ENCODE measurements at regions not wholly inside any gene's neighbourhood (a gene's known extent, or its start where the extent isn't known, plus 50 kb on each side); places are given as distances from the start of the nearest gene placed in this dataset.

DNA sequence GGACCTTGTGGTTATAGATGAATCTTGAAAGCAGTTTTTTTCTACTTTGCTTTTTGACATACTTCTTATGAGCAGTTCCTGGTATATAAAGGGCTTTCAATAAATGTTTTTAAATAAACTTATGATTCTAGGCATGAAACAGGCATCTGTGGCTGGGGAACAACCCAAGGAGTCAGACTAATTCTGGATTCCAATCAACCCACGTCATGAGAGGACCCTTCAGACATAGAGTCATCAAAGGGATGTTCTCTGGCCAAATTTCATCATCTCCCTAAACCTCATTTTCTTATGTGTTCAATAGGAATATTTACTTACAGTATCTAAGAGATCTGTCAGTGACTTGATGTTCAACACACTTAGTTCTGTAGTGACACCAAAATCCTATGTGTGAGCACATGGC, 243.8 kb upstream of the ZNF462 start:
- DNase-seq (ENCODE audit: low read depth), result no peak
- no peak for TF ChIP-seq CTCF (IDR thresholded peaks at IDR 0.05; ENCODE audit: control insufficient read depth, extremely low read depth, insufficient read depth)
- H3K4me3 ChIP-seq (ENCODE audit: low read depth, low read length), result no peak overlapping the region

DNA sequence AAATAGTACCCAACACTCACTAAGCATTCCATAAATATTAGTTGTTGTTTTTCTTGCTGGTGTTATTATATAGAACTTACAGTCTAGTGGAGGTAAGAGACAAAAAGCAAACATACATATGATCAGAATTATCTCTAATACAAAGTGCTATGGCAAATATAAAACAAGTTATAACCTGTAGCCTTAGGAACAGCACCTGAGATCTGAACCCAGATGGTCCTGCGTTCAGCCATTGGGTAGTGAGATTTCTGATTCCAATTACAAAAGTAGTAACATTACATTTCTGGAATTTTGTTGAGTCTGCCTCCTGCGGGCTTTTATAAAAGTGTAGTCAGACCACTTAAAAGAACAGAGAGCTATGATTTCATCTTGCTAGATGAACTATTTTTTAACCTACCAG, 242.9 kb upstream of the ZNF462 start:
- no peak overlapping the region for H3K4me3 ChIP-seq (ENCODE audit: low read depth, low read length)
- no peak for DNase-seq (ENCODE audit: low read depth)
- no peak for TF ChIP-seq CTCF (IDR thresholded peaks at IDR 0.05; ENCODE audit: control insufficient read depth, extremely low read depth, insufficient read depth)

DNA sequence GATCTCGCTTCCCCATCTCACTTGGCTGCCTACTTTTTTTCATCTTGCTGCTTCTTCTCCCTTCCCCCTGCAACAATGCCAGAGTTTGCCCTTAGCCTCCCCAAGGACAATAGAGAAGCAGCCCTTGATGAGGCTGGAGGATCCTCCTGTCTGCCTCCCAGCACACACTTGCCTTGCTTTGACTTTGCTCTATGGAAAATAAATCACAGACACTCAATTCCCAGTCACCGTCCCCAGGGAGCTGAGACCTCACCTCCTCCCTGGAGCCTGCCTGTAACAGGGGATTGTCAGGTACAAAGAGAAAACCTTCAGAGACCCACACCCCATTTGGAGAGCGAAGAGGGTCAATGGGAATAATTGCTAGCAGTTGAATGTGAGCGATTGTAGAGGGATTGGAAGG, 242.1 kb upstream of the ZNF462 start:
- H3K4me3 ChIP-seq (ENCODE audit: low read depth, low read length), result no peak overlapping the region
- no peak for TF ChIP-seq CTCF (IDR thresholded peaks at IDR 0.05; ENCODE audit: control insufficient read depth, extremely low read depth, insufficient read depth)
- DNase-seq (ENCODE audit: low read depth), result no peak

DNA sequence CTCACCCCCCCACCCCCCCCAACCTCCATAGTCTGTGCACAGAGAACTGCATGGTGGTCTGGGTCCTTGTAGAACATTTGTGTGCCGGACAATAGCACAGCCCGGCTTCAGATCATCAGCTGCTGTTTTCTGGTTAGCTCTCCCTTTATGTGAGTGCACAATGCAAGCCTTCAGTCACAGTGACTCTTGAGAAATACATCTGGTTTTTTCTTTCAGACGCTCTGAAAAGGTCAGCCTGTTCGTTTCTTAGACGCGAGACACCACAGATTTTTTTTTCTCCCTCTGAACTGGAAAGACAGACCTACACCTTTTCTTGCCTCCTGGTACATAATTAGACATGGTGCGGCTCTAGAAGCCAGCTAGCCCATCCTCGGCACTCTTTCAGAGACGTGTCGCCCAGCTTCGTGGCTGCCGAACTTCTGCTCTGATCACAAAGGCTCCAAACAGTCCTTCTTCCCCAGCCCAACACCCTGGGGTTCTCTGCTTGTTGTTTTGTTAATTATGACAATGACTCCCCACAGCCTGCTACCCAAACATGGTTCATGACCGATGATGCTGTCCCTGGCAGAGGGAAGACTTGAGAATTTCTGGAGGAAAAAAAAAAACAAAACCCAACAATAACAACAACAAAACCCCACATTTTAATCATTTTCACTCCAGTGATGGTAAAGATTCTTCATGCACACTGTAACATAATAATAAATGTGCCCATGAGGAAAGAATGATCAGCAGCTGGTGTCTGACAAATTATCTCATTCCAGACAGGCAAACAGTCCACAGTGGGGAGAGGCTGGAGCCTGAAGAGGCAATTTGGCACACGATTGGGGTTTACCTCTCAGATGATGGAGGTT, 241.4 kb upstream of the ZNF462 start:
- DNase-seq (ENCODE audit: low read depth), result no peak
- no peak overlapping the region for H3K4me3 ChIP-seq (ENCODE audit: low read depth, low read length)
- TF ChIP-seq CTCF (IDR thresholded peaks at IDR 0.05; ENCODE audit: control insufficient read depth, extremely low read depth, insufficient read depth), result no peak

- DNase-seq (ENCODE audit: low read depth), result no peak
- no peak overlapping the region for H3K4me3 ChIP-seq (ENCODE audit: low read depth, low read length)
- TF ChIP-seq CTCF (IDR thresholded peaks at IDR 0.05; ENCODE audit: control insufficient read depth, extremely low read depth, insufficient read depth), result no peak
These were observed 240.8 kb upstream of the ZNF462 start for GRCh38 chr9:106622164-106622487.

DNA sequence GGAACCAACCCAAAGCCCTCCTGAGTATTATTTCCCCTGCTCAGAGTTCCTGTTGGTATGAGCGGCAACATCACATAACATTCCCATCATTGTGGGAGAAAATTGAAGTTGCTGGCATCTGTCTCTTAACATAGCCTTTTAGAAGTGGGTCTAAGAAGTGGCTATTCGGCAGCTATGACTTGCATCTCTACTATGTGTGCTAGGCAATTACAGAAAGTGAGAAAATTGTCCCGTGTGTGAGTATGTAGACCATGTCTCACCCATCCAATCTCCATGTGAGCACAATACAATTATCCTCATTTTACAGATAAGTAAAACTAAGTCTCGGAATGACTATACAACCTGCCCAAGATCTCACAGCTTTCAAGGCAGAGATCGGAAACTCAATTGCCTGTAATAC, 239.4 kb upstream of the ZNF462 start:
- no peak overlapping the region for H3K4me3 ChIP-seq (ENCODE audit: low read depth, low read length)
- no peak for DNase-seq (ENCODE audit: low read depth)
- no peak for TF ChIP-seq CTCF (IDR thresholded peaks at IDR 0.05; ENCODE audit: control insufficient read depth, extremely low read depth, insufficient read depth)

GRCh38 chr9:106625259-106625789, 237.6 kb upstream of the ZNF462 start:
- no peak for DNase-seq (ENCODE audit: low read depth)
- no peak overlapping the region for H3K4me3 ChIP-seq (ENCODE audit: low read depth, low read length)
- TF ChIP-seq CTCF (IDR thresholded peaks at IDR 0.05; ENCODE audit: control insufficient read depth, extremely low read depth, insufficient read depth), result no peak

All from LNCaP clone FGC (cell line).